ENCODE measurements at regions not wholly inside any gene's neighbourhood (a gene's known extent, or its start where the extent isn't known, plus 50 kb on each side); places are given as distances from the start of the nearest gene placed in this dataset.
"Not testable (repeated sequence)": the region's sequence is repeated elsewhere in the genome, so short reads cannot be mapped to it uniquely, and the experiment has no call there.

GRCh38 chr4:162494935-162495334, 331.1 kb upstream of the FSTL5 start:
- H3K9me3 Mint-ChIP-seq (ENCODE audit: unreplicated experiment), result no peaks in the 10 kb centered on the region
- H3K36me3 Mint-ChIP-seq (ENCODE audit: insufficient read depth, unreplicated experiment), result no peaks in the 10 kb centered on the region
- DNase-seq (ENCODE audit: unreplicated experiment), result no peak
- no peak overlapping the region for H3K4me3 Mint-ChIP-seq (ENCODE audit: unreplicated experiment)
- TF ChIP-seq CTCF (IDR thresholded peaks at IDR 0.05; ENCODE audit: unreplicated experiment), result no peak
- H3K27ac Mint-ChIP-seq (ENCODE audit: low read depth, unreplicated experiment), result no peak overlapping the region
- ChIA-PET CTCF (interaction anchor here (4.3 kb wide), 1 partner anchor 543 kb away, joined by 26 read pairs; no protein-coding TSS in a partner anchor), POLR2A (no interaction called here)
- BruUV-seq (replicated peaks), result no TSS peak
- intact Hi-C loops (cut with micrococcal nuclease), result loop anchor here (5.0 to 10.0 kb wide), 2 partner anchors 670 to 1262 kb away; partner anchors contain the start of gene NAF1
- H3K27me3 Mint-ChIP-seq (ENCODE audit: insufficient read depth, unreplicated experiment), result no peaks in the 10 kb centered on the region
- peaks cover 6% of the 10 kb centered on the region for H3K4me1 Mint-ChIP-seq (ENCODE audit: insufficient read depth, unreplicated experiment)

DNA sequence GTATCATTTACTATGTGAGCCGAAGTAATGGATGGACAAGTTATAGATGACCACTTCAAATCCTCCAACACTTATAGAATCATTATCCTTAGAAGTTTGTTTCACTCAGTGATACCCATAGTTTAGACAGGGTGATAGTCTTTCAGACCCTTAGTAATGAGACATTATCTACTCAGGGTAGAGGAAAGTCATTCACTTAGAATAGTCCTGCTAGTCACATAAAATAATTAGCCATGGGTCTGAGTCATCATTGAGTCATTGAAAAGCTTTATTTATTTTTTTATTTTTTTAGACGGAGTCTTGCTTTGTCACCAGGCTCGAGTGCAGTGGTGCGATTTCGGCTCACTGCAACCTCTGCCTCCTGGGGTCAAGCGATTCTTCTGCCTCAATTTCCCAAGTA, 321.7 kb upstream of the FSTL5 start:
- intact Hi-C loops (cut with micrococcal nuclease), result no loop called here
- CTCF ChIA-PET, result no interaction called here
- BruUV-seq (replicated peaks), result no TSS peak
- no peak overlapping the region for H3K27ac Mint-ChIP-seq (ENCODE audit: low read depth, unreplicated experiment)
- no peaks in the 10 kb centered on the region for H3K27me3 Mint-ChIP-seq (ENCODE audit: insufficient read depth, unreplicated experiment)
- peaks cover 2% of the 10 kb centered on the region for H3K4me1 Mint-ChIP-seq (ENCODE audit: insufficient read depth, unreplicated experiment)
- H3K9me3 Mint-ChIP-seq (ENCODE audit: unreplicated experiment), result no peaks in the 10 kb centered on the region
- no peaks in the 10 kb centered on the region for H3K36me3 Mint-ChIP-seq (ENCODE audit: insufficient read depth, unreplicated experiment)
- H3K4me3 Mint-ChIP-seq (ENCODE audit: unreplicated experiment), result no peak overlapping the region
- no peak for TF ChIP-seq CTCF (IDR thresholded peaks at IDR 0.05; ENCODE audit: unreplicated experiment)
- peak; percentile 56 for DNase-seq (ENCODE audit: unreplicated experiment)
- POLR2A ChIA-PET, result no interaction called here

- no peak for TF ChIP-seq CTCF (IDR thresholded peaks at IDR 0.05; ENCODE audit: unreplicated experiment)
- Mint-ChIP-seq H3K4me1 (ENCODE audit: insufficient read depth, unreplicated experiment) (peaks cover 3% of the 10 kb centered on the region), H3K4me3 (ENCODE audit: unreplicated experiment) (no peak overlapping the region), H3K9me3 (ENCODE audit: unreplicated experiment) (peaks cover 6% of the 10 kb centered on the region), H3K27me3 (ENCODE audit: insufficient read depth, unreplicated experiment) (no peaks in the 10 kb centered on the region), H3K27ac (ENCODE audit: low read depth, unreplicated experiment) (no peak overlapping the region), H3K36me3 (ENCODE audit: insufficient read depth, unreplicated experiment) (no peaks in the 10 kb centered on the region)
- intact Hi-C loops (cut with micrococcal nuclease), result no loop called here
- no TSS peak for BruUV-seq (replicated peaks)
- DNase-seq (ENCODE audit: unreplicated experiment), result peak; percentile 21
- ChIA-PET CTCF (interaction anchor here (1.6 kb wide), 1 partner anchor 13 kb away, joined by 4 read pairs; no protein-coding TSS in a partner anchor), POLR2A (no interaction called here)
Observed at GRCh38 chr4:162475246-162475645, 311.4 kb upstream of the FSTL5 start.

DNA sequence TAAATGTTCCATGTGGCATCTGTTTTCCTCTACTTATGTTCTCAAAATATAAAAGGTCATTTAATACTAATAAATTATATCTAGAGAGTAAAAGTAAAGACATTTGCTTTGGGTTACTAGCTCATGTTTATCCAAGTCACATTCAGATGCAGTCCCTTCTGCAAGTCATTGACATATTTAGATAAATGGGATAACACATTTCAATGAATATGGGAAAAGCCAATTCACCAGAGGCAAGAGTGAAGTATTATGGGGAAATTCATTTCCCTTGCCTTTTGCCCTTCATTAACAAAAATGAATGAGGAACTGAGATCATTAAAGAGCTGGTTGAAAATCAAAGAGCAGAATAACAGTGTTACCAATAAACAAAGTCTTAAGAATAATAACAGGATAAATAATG, 306.2 kb upstream of the FSTL5 start:
- no peaks in the 10 kb centered on the region for H3K36me3 Mint-ChIP-seq (ENCODE audit: insufficient read depth, unreplicated experiment)
- no peak for DNase-seq (ENCODE audit: unreplicated experiment)
- TF ChIP-seq CTCF (IDR thresholded peaks at IDR 0.05; ENCODE audit: unreplicated experiment), result no peak
- intact Hi-C loops (cut with micrococcal nuclease), result no loop called here
- no peak overlapping the region for H3K27ac Mint-ChIP-seq (ENCODE audit: low read depth, unreplicated experiment)
- no peaks in the 10 kb centered on the region for H3K27me3 Mint-ChIP-seq (ENCODE audit: insufficient read depth, unreplicated experiment)
- ChIA-PET CTCF (interaction anchor here (0.7 to 0.9 kb wide), 2 partner anchors 12 to 1213 kb away, joined by 3 to 4 read pairs; no protein-coding TSS in a partner anchor), POLR2A (interaction anchor here (0.9 kb wide), 1 partner anchor 13 kb away, joined by 3 read pairs; no protein-coding TSS in a partner anchor)
- H3K4me1 Mint-ChIP-seq (ENCODE audit: insufficient read depth, unreplicated experiment), result no peaks in the 10 kb centered on the region
- no peak overlapping the region for H3K4me3 Mint-ChIP-seq (ENCODE audit: unreplicated experiment)
- no TSS peak for BruUV-seq (replicated peaks)
- no peaks in the 10 kb centered on the region for H3K9me3 Mint-ChIP-seq (ENCODE audit: unreplicated experiment)

- H3K9me3 Mint-ChIP-seq (ENCODE audit: unreplicated experiment); POLR2A ChIA-PET; CTCF ChIA-PET; H3K4me1 Mint-ChIP-seq (ENCODE audit: insufficient read depth, unreplicated experiment); DNase-seq (ENCODE audit: unreplicated experiment); H3K27ac Mint-ChIP-seq (ENCODE audit: low read depth, unreplicated experiment); BruUV-seq (replicated peaks); H3K36me3 Mint-ChIP-seq (ENCODE audit: insufficient read depth, unreplicated experiment); H3K4me3 Mint-ChIP-seq (ENCODE audit: unreplicated experiment); H3K27me3 Mint-ChIP-seq (ENCODE audit: insufficient read depth, unreplicated experiment); intact Hi-C loops (cut with micrococcal nuclease): not testable (repeated sequence)
Observed at GRCh38 chr4:162465356-162465755, 301.6 kb upstream of the FSTL5 start.

Data from MCF 10A (cell line).